H4 (cell line): ENCODE measurements at regions not wholly inside any gene's neighbourhood (a gene's known extent, or its start where the extent isn't known, plus 50 kb on each side); places are given as distances from the start of the nearest gene placed in this dataset.
A peak's percentile ranks its signal among the peaks of the same experiment; 100 is the strongest.
"Not testable (repeated sequence)": the region's sequence is repeated elsewhere in the genome, so short reads cannot be mapped to it uniquely, and the experiment has no call there.

Experiments used
- DNase-seq: peaks from one replicate; pipeline ENCODE4 v3.0.0-alpha.2; 2015; ENCODE audit warnings: low spot score

GRCh38 chr7:29701540-29701939 lies 104.8 kb upstream of the WIPF3 start:
- DNase-seq = not testable (repeated sequence)

DNA sequence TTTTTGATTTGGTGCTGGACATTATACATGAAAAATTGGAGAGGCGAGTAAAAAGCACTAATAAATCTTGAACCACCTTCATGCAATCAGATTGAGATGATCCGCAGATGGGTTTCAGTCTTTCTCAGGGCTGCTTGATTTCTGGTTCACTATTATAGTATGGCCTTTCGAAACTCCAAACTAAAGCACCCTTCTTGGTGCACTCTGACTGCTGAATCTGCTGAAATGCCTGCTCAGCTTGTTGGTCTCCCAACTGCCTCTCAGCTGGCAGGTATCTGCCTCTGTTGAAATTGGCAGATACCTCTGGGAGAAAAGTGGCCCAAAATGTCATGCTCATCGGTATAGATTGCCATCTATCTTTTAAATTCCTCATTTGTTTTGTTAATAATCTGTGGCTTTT lies 102.5 kb upstream of the WIPF3 start:
- DNase-seq = not testable (repeated sequence)

GRCh38 chr7:29709002-29709401 lies 97.3 kb upstream of the WIPF3 start:
- not testable (repeated sequence) for DNase-seq

- DNase-seq = peak; percentile 98
These were observed 83.2 kb upstream of the WIPF3 start for GRCh38 chr7:29723127-29723526.

DNA sequence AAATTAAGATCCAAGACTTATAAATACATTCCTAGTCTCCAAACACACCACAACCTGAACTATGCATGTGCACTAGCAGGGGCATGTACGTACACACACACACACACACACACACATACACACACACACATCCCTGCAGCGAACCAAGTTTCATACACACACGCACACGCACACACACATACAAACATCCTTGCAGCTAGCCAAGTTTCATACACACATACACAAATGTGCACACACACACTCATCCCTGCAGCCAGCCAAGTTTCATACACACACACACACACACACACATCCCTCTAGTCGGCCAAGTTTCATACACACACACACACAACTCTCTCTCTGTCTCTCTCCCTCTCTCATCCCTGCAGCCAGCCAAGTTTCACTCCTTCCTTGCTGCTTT lies 82.7 kb upstream of the WIPF3 start:
- peak; percentile 73 for DNase-seq

DNA sequence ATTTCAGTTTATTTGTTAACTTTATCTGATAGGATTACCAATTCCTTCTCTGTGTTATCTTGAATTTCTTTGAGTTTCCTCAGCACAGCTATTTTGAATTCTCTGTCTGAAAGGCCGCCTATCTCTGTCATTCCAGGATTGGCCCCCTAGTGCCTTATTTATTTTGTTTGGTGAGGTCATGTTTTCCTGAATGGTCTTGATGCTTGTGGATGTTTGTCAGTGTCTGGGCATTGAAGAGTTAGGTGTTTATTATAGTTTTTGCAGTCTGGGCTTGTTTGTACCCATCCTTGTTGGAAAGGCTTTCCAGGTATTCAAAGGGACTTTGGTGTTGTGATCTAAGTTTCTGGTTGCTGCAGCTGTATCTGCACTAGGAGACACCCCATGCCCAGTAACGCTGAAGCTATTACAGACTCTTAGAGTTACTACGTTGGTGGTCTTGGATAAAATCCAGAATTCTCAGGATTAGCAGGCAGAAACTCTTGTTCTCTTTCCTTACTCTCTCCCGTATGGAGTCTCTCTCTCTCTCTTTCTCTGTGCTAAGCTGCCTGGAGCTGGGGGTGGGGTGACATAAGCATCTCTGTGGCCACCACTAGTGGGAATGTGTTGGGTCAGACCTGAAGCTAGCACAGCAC lies 76.7 kb upstream of the WIPF3 start:
- DNase-seq = peak; percentile 52

- DNase-seq = no peak
These were observed 72.0 kb upstream of the WIPF3 start for GRCh38 chr7:29734246-29734731.

DNA sequence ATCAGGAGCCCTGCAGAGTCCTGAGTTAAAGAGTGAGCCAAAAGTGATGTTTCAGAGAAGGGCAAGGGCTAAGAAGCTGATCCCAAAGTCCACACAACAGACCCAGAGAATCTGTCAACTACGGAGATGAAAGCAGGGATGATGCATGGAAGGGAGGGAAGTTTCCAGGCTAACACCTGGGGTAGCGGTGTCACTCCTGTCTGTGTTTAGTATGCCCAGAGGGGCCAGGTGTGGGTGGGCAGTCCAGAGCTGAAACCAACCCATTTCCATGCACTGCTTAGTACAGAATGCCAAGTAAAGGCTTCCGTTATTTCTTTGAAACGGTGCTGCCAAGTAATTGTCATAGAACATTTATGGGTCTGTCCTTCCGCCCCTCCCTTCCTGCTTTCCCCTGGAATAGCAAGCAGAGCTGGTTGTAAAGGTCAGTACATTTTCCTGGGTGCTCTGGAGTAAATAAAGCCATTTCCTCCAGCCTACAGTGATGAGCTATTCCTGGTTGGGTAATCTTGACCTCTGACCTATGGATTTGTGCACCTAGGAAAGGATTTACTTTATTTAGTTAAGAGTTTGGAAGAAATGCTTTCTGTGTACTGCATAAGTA lies 58.6 kb upstream of the WIPF3 start:
- DNase-seq = not testable (repeated sequence)

DNA sequence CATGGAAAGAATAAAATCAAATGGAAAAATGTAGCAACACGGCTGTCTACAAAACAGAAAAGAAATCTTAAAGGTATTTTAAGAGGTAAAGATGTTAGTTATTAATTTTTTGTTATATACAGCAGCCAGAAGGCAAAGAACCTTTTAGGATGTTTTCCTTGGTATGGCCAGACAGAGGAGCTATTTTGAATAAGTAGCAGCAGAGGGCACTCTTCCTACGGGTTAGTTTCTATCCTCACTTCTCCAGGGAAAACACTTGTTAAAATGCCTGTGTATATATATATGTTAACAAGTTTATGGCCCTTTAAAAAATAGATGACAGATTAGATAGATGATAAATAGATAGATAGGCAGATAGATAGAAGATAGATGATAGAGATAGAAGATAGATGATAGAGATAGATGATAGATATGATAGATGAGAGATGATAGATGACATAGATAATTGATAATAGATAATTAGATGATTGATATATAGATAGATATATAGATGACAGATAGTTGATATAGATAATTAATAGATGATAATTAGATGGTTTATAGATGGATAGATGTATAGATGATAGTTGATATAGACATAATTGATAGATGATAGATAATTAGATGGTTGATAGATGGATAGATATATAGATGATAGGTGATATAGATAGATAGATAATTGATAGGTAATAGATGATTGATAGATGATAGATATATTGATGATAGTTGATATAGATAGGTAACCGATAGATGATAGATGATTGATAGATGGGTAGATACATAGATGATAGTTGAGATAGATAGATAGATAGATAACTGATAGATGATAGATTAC lies 57.8 kb upstream of the WIPF3 start:
- peak; percentile 76 for DNase-seq

- DNase-seq = no peak
These were observed 56.5 kb upstream of the WIPF3 start for GRCh38 chr7:29749701-29750321.

- not testable (repeated sequence) for DNase-seq
These were observed 55.9 kb upstream of the WIPF3 start for GRCh38 chr7:29750373-29750940.

GRCh38 chr7:29751012-29751411 lies 55.3 kb upstream of the WIPF3 start:
- not testable (repeated sequence) for DNase-seq

- no peak for DNase-seq
These were observed 51.3 kb upstream of the WIPF3 start for GRCh38 chr7:29754874-29755490.
